ENCODE measurements at regions not wholly inside any gene's neighbourhood (a gene's known extent, or its start where the extent isn't known, plus 50 kb on each side); places are given as distances from the start of the nearest gene placed in this dataset.

- Histone ChIP-seq H3K36me3 (no peaks in the 10 kb centered on the region), H3K27ac (no peak overlapping the region), H3K27me3 (no peaks in the 10 kb centered on the region), H3K4me1 (peaks cover 0 to 18% (median 0%) of the 10 kb centered on the region in 12 donors), H3K9me3 (no peaks in the 10 kb centered on the region), H3K4me3 (no peak overlapping the region)
- no peak for ATAC-seq
- DNase-seq = no peak
- intact Hi-C loops (cut with DNase I) = no loop called here
- no peak for TF ChIP-seq POLR2A (IDR thresholded peaks at IDR 0.05)
- TF ChIP-seq, protein P1, sequence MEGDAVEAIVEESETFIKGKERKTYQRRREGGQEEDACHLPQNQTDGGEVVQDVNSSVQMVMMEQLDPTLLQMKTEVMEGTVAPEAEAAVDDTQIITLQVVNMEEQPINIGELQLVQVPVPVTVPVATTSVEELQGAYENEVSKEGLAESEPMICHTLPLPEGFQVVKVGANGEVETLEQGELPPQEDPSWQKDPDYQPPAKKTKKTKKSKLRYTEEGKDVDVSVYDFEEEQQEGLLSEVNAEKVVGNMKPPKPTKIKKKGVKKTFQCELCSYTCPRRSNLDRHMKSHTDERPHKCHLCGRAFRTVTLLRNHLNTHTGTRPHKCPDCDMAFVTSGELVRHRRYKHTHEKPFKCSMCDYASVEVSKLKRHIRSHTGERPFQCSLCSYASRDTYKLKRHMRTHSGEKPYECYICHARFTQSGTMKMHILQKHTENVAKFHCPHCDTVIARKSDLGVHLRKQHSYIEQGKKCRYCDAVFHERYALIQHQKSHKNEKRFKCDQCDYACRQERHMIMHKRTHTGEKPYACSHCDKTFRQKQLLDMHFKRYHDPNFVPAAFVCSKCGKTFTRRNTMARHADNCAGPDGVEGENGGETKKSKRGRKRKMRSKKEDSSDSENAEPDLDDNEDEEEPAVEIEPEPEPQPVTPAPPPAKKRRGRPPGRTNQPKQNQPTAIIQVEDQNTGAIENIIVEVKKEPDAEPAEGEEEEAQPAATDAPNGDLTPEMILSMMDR (IDR thresholded peaks at IDR 0.05) = no peak
- 76 to 82% (median 82%) methylated on average over 5 of the region's 5 CpGs for WGBS, 4 donors
Observed at GRCh38 chr7:46755120-46756034, 826.5 kb downstream of the TNS3 start.

DNA sequence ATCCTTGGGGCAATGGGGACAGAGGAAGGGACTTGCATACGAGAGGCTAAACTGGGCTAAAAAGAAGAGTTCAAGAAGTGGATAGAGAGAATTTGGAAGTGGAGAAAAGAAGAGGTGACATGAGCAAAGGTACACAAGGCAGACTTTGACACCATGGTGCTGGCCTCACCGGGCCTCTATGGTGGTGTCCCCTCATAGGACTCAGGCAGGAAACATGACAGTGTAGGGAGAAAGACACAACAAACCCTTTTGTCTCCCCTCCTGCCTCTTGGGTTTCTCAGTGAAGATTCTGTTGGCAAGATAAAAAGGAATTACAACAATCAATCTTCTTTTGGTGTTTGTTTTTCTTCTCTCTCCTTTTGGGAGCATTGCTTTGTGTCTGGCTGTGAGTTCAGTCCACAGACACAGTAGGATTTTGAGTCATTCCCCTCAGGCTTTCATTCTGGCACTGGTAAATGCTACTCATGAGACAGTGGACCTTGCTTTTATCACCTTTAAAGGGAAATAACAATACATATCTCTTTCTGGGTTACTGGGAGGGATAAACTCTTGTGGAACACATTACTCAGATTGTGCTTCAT is 827.7 kb downstream of the TNS3 start:
- Histone ChIP-seq H3K9me3 (no peaks in the 10 kb centered on the region), H3K4me1 (peaks cover 0 to 18% (median 0%) of the 10 kb centered on the region in 12 donors), H3K4me3 (no peak overlapping the region), H3K27ac (no peak overlapping the region), H3K27me3 (no peaks in the 10 kb centered on the region), H3K36me3 (no peaks in the 10 kb centered on the region)
- TF ChIP-seq, protein P1 (IDR thresholded peaks at IDR 0.05) = no peak
- TF ChIP-seq POLR2A (IDR thresholded peaks at IDR 0.05) = no peak
- WGBS, 4 donors = 79 to 87% (median 80%) methylated on average over 2 of the region's 2 CpGs
- ATAC-seq = peak in 1 of 4 donors; percentile 54
- DNase-seq = no peak
- intact Hi-C loops (cut with DNase I) = loop anchor here in 2 of 10 donors (1.0 to 5.0 kb wide), 2 partner anchors 8 to 152 kb away; no protein-coding TSS in a partner anchor

GRCh38 chr7:46753662-46754061 is 828.2 kb downstream of the TNS3 start:
- no peak for ATAC-seq
- no peak overlapping the region for H3K27ac ChIP-seq

More at GRCh38 chr7:46753662-46754061, 828.2 kb downstream of the TNS3 start:
- Histone ChIP-seq H3K36me3 (no peaks in the 10 kb centered on the region), H3K27me3 (no peaks in the 10 kb centered on the region), H3K4me1 (peaks cover 0 to 18% (median 0%) of the 10 kb centered on the region in 12 donors), H3K9me3 (no peaks in the 10 kb centered on the region), H3K4me3 (no peak overlapping the region)
- intact Hi-C loops (cut with DNase I) = loop anchor here in 2 of 10 donors (1.0 to 5.0 kb wide), 2 partner anchors 9 to 151 kb away; no protein-coding TSS in a partner anchor
- no peak for DNase-seq
- no peak for TF ChIP-seq POLR2A (IDR thresholded peaks at IDR 0.05)
- TF ChIP-seq, protein P1 (IDR thresholded peaks at IDR 0.05) = no peak
- WGBS, 4 donors = 77 to 93% (median 84%) methylated on average over 2 of the region's 2 CpGs

Measured in heart left ventricle (tissue), 16 donors.